ENCODE measurements at regions not wholly inside any gene's neighbourhood (a gene's known extent, or its start where the extent isn't known, plus 50 kb on each side); places are given as distances from the start of the nearest gene placed in this dataset.

GRCh38 chr15:98203872-98204660 is 243.6 kb downstream of the ARRDC4 start:
- no peak for TF ChIP-seq CTCF (IDR thresholded peaks at IDR 0.05; ENCODE audit: insufficient read depth, low read depth, low read length)
- ChIA-PET POLR2A (no interaction called here), CTCF (interaction anchor here (1.0 kb wide), 1 partner anchor 16 kb away, joined by 3 read pairs; no protein-coding TSS in a partner anchor)
- no peaks in the 10 kb centered on the region for H3K36me3 ChIP-seq (ENCODE audit: control insufficient read depth, insufficient read depth, low read length)
- no peak for DNase-seq (ENCODE audit: low read depth)
- H3K27me3 ChIP-seq (ENCODE audit: control insufficient read depth, insufficient read depth, low read length): no peaks in the 10 kb centered on the region
- H3K4me3 ChIP-seq (ENCODE audit: low read depth, low read length): no peak overlapping the region

- ChIA-PET POLR2A (no interaction called here), CTCF (interaction anchor here (0.6 to 1.2 kb wide), 2 partner anchors 14 to 61 kb away, joined by 3 to 4 read pairs; no protein-coding TSS in a partner anchor)
- H3K27me3 ChIP-seq (ENCODE audit: control insufficient read depth, insufficient read depth, low read length): no peaks in the 10 kb centered on the region
- TF ChIP-seq CTCF (IDR thresholded peaks at IDR 0.05; ENCODE audit: insufficient read depth, low read depth, low read length): no peak
- H3K4me3 ChIP-seq (ENCODE audit: low read depth, low read length): no peak overlapping the region
- DNase-seq (ENCODE audit: low read depth): no peak
- H3K36me3 ChIP-seq (ENCODE audit: control insufficient read depth, insufficient read depth, low read length): no peaks in the 10 kb centered on the region
Observed at GRCh38 chr15:98207928-98208327, 247.4 kb downstream of the ARRDC4 start.

GRCh38 chr15:98213346-98213979 is 253.0 kb downstream of the ARRDC4 start:
- no peak for DNase-seq (ENCODE audit: low read depth)
- no peaks in the 10 kb centered on the region for H3K27me3 ChIP-seq (ENCODE audit: control insufficient read depth, insufficient read depth, low read length)
- POLR2A ChIA-PET: no interaction called here
- TF ChIP-seq CTCF (IDR thresholded peaks at IDR 0.05; ENCODE audit: insufficient read depth, low read depth, low read length): no peak
- no peak overlapping the region for H3K4me3 ChIP-seq (ENCODE audit: low read depth, low read length)
- H3K36me3 ChIP-seq (ENCODE audit: control insufficient read depth, insufficient read depth, low read length): no peaks in the 10 kb centered on the region
- CTCF ChIA-PET: interaction anchor here (1.4 kb wide), 1 partner anchor 7 kb away, joined by 3 read pairs; no protein-coding TSS in a partner anchor

- no peak for TF ChIP-seq CTCF (IDR thresholded peaks at IDR 0.05; ENCODE audit: insufficient read depth, low read depth, low read length)
- POLR2A ChIA-PET: no interaction called here
- CTCF ChIA-PET: no interaction called here
- Histone ChIP-seq H3K36me3 (ENCODE audit: control insufficient read depth, insufficient read depth, low read length) (no peaks in the 10 kb centered on the region), H3K27me3 (ENCODE audit: control insufficient read depth, insufficient read depth, low read length) (no peaks in the 10 kb centered on the region), H3K4me3 (ENCODE audit: low read depth, low read length) (no peak overlapping the region)
- no peak for DNase-seq (ENCODE audit: low read depth)
Observed at GRCh38 chr15:98216166-98216565, 255.7 kb downstream of the ARRDC4 start.

- TF ChIP-seq CTCF (IDR thresholded peaks at IDR 0.05; ENCODE audit: insufficient read depth, low read depth, low read length): no peak
- no peaks in the 10 kb centered on the region for H3K27me3 ChIP-seq (ENCODE audit: control insufficient read depth, insufficient read depth, low read length)
- no peak overlapping the region for H3K4me3 ChIP-seq (ENCODE audit: low read depth, low read length)
- no peak for DNase-seq (ENCODE audit: low read depth)
- POLR2A ChIA-PET: no interaction called here
- CTCF ChIA-PET: no interaction called here
- H3K36me3 ChIP-seq (ENCODE audit: control insufficient read depth, insufficient read depth, low read length): no peaks in the 10 kb centered on the region
Observed at GRCh38 chr15:98217356-98217755, 256.9 kb downstream of the ARRDC4 start.
